KBM-7 (cell line): ENCODE measurements at regions not wholly inside any gene's neighbourhood (a gene's known extent, or its start where the extent isn't known, plus 50 kb on each side); places are given as distances from the start of the nearest gene placed in this dataset.

Experiments
- DNase-seq: peaks from one replicate; pipeline ENCODE4 v3.0.0-alpha.2; 2015
- in situ Hi-C: fragments of 300-500 bp; cut with MboI; formaldehyde crosslinking; loops from 2 replicates; pipeline ENCODE4 v1.14.3; 2020; ENCODE audit warnings: low sequenced_read_pairs, low pct_unique_long_range_greater_than_20kb, mixed read lengths

DNA sequence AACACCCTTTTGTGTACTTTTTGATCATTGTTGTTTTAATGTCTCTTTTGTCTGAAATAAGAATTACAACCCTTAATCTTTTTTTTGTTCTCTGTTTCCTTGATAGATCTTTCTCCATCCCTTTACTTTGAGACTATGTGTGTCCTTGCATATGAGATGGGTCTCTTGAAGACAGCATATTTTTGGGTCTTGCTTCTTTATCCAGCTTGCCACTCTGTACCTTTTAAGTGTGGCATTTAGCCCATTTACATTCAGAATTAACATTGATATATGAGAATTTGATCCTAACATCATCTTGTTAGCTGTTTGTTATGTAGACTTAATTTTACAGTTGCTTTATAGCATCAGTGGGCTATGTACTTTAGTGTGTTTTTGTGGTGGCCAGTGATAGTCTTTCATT, 382.5 kb downstream of the MED10 start:
- no peak for DNase-seq
- in situ Hi-C loops: no loop called here

GRCh38 chr5:5986492-5987178, 391.7 kb downstream of the MED10 start:
- no peak for DNase-seq
- in situ Hi-C loops: no loop called here

DNA sequence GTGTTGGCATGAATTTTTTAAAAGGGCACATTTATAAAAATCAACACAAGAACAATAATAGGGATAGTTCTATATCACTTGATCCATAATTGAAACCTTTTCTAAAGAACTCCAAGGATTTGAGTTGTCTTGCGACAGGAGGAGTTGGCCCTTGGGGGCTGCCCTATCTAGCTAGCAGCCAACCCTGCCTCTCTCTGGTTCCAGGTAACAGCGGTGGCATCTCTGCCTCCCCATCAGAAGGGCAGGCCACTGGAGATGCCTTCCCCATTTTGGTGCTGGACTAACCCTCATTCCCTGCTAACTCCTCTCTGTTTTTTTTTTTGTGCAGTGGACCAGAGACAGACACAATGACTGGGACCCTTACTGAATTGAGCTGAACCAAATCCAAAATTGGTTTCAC, 393.0 kb downstream of the MED10 start:
- in situ Hi-C loops: no loop called here

GRCh38 chr5:5983261-5983980, 394.9 kb downstream of the MED10 start:
- in situ Hi-C loops: no loop called here
- no peak for DNase-seq

More for the DNA sequence above, 393.0 kb downstream of the MED10 start:
- no peak for DNase-seq

GRCh38 chr5:5981562-5981961, 396.8 kb downstream of the MED10 start:
- in situ Hi-C loops: no loop called here

GRCh38 chr5:5980538-5980895, 397.8 kb downstream of the MED10 start:
- in situ Hi-C loops: no loop called here
- DNase-seq: no peak

More at GRCh38 chr5:5981562-5981961, 396.8 kb downstream of the MED10 start:
- no peak for DNase-seq

DNA sequence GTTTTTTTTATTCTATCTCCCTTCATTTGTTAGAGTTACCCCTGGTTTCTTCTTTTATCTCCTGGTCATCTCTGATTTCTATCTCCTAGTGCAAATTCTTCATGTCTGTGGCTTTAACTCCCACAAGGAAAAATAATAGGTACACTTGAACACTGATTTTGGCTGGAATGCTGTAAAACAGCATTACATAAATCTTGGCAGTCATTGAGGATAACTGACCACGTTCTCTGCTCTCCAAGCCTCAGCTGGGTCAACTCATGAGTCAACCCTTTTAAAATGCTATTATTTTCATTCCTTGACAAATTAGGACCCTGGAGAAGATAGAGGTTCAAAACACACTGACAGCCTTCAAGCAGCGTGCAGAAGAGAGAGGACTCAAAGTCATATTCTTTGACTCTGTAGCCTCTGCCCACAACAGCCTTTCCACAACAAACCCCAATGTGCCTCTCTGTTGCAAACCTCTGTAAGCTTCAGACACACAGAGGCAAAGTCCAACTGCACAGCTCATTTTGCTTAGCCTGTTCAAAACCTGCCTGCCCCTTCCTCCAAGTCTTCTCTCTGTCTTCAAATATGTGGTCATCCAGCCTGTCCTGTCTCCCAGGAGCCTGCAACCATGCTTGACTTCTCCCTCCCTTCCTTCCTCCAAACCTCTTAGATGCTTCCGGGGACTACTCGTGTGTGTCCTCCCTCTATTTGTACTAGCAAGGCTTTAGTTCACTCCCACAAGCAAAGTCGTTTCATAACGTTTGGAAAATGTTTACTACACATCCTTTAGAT, 398.4 kb downstream of the MED10 start:
- DNase-seq: no peak
- in situ Hi-C loops: no loop called here

GRCh38 chr5:5979377-5979760, 399.0 kb downstream of the MED10 start:
- DNase-seq: no peak
- in situ Hi-C loops: no loop called here

DNA sequence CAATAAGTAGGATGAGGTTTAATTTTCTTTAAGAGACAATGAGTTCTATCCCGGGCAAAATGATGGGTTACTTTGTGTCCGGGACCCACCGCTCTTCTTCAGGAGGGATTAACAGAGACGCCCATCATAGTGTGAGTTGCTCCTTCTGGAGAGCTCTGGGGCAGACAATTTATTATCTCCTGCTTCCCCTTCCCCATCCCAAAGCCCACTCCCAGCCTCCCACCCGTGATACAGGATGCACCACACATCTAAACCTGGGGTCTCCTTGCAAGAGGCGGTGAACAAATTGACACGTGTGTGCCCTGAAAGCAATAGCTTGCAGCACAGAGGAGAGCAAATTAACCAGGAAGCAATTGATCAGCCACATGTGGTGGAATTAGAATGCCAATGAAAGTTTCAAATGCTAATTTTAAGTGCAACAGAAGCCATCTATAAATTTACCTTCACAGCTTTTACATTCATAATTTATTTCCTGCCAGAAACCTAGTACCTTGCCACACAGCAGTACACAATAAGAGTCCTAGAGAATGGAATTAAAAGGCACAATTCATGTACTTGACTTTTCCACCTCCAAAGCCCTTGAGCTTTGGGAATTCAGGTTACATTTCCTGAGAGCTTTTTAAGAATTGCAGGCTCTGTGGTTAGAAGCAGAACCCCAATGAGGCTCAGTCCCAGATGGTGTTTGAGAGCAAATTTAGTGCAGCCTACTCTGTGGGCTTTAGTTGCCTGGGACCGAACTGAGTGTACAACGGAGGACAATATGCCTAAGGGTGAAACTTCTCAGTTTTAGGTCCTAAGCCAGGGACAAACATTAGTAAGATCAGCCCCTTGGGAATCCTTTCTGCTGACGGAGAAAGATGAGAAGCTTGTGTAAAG, 399.6 kb downstream of the MED10 start:
- in situ Hi-C loops: no loop called here
- no peak for DNase-seq

DNA sequence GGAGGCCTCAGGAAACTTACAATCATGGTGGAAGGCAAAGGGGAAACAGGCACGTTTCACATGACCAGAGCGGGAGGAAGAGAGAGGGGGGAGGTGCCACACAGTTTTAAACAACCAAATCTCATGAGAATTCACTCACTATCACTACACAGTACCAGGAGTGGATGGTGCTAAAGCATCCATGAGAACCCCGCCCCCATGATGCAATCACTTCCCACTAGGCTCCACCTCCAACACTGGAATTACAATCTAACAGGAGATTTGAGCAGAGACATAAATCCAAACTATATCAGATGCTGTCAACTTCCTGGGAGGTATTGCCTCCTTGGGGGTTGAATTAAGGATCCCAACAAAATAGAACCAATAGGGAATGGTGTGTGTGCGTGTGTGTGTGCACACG, 407.1 kb downstream of the MED10 start:
- in situ Hi-C loops: no loop called here
- no peak for DNase-seq

- in situ Hi-C loops: no loop called here
- no peak for DNase-seq
Measured at GRCh38 chr5:5969942-5970483, 408.3 kb downstream of the MED10 start.

GRCh38 chr5:5968981-5969380, 409.4 kb downstream of the MED10 start:
- DNase-seq: no peak
- in situ Hi-C loops: no loop called here

DNA sequence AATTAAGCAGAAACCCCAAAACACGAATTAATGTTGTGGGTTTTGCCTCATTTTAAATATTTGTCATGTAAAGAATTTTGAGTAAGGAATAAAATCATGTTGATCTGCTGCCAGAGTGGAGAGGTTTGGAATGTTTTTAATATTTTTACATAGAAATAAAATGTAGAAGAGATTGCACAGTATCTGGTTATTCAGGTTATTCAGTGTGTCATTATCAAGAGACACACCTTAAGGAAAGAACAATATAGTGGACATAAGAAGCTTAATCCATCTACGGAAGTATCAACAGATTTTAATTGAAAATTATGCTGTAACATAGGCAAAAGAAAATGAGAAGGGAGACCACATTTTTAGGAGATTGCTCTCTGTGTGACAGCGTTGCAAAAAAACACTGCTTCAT, 410.4 kb downstream of the MED10 start:
- in situ Hi-C loops: no loop called here
- no peak for DNase-seq

DNA sequence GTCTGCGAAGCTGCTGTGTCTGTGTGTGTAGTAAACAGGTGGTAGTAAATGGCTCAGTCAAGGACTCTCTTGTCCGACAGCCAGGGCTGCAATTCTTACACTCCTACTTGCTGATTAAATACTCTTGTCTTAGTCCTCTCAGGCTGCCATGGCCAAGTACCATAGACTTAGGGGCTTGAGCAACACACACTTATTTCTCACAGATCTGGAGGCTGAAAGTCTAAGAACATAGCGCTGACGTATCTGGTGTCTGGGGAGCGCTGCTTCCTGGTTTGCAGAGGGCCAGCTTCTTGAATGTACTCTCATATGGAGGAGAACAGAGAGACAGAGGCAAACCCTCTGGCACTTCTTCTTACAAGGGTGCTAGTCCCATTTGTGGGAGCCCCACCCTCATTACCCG, 411.0 kb downstream of the MED10 start:
- no peak for DNase-seq
- in situ Hi-C loops: no loop called here

DNA sequence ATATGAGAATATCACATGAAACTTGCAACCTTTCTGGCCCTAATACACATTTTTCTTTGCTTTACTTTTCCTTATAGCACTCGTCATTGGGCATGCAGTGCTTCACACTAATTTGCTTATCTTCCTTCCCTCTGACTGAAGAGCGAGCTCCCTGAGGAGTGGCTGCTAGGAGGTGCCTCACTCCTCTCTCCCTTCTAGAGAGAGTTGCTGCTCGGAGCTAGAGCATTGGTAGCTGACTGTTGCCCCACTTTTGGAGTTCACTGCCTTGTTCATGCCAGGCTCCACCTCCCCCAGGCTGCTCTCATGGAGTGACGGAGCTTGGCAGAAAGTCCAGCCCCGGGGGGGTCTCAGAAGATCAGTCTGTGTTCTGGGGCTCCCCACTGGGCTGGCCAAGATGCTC, 413.2 kb downstream of the MED10 start:
- in situ Hi-C loops: no loop called here
- no peak for DNase-seq

- no peak for DNase-seq
- in situ Hi-C loops: no loop called here
Measured at GRCh38 chr5:5964347-5964746, 414.0 kb downstream of the MED10 start.

GRCh38 chr5:5957737-5958136, 420.6 kb downstream of the MED10 start:
- in situ Hi-C loops: no loop called here
- no peak for DNase-seq

GRCh38 chr5:5954275-5954598, 424.1 kb downstream of the MED10 start:
- DNase-seq: no peak
- in situ Hi-C loops: no loop called here

DNA sequence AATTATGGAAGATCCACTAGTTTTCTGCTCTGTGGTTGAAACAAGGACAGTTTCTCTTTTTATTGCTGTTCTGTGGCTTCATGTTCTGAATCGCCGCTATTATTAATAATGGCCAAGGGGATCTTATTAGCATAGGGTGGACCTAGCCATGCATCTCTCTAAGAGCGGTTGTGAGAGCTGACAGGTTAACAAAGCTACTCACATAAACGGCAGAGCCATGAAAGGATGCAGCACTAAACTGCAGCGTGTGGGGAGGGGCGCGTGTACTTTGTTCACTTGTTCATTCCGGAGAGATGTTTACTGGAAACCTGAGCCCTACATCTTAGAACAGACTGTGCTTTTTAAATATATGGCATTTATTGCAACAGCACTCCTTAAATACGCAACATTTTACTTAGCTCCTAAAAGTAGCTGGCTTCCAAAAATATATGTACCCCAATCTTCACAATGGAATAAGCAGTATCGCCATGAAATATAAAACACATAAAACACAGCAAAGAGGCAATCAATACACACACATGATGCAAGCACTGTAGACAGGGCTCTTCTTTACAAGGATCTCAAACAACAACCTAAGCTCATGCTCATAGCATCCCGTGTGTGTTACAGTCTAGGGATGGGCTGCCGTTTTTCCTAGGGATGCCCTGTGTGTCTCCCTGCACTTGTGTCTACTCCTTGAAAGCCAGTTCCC, 424.6 kb downstream of the MED10 start:
- in situ Hi-C loops: no loop called here
- DNase-seq: no peak
